ENCODE measurements at regions not wholly inside any gene's neighbourhood (a gene's known extent, or its start where the extent isn't known, plus 50 kb on each side); places are given as distances from the start of the nearest gene placed in this dataset.

- TF ChIP-seq CTCF (IDR thresholded peaks at IDR 0.05; ENCODE audit: low read depth, low read length, missing control alignments) = no peak
- H3K4me3 ChIP-seq (ENCODE audit: low read depth, low read length) = no peak overlapping the region
- no peak for DNase-seq (ENCODE audit: low read depth)
Measured at GRCh38 chr6:98593676-98594075, 240.7 kb upstream of the POU3F2 start.

- DNase-seq (ENCODE audit: low read depth) = no peak
- no peak overlapping the region for H3K4me3 ChIP-seq (ENCODE audit: low read depth, low read length)
- no peak for TF ChIP-seq CTCF (IDR thresholded peaks at IDR 0.05; ENCODE audit: low read depth, low read length, missing control alignments)
Measured at GRCh38 chr6:98601716-98602115, 232.7 kb upstream of the POU3F2 start.

- H3K4me3 ChIP-seq (ENCODE audit: low read depth, low read length) = no peak overlapping the region
- TF ChIP-seq CTCF (IDR thresholded peaks at IDR 0.05; ENCODE audit: low read depth, low read length, missing control alignments) = no peak
- no peak for DNase-seq (ENCODE audit: low read depth)
Measured at GRCh38 chr6:98605705-98606104, 228.7 kb upstream of the POU3F2 start.

GRCh38 chr6:98627129-98627775 lies 207.1 kb upstream of the POU3F2 start:
- no peak for TF ChIP-seq CTCF (IDR thresholded peaks at IDR 0.05; ENCODE audit: low read depth, low read length, missing control alignments)
- no peak overlapping the region for H3K4me3 ChIP-seq (ENCODE audit: low read depth, low read length)
- no peak for DNase-seq (ENCODE audit: low read depth)

GRCh38 chr6:98633886-98634285 lies 200.5 kb upstream of the POU3F2 start:
- DNase-seq (ENCODE audit: low read depth) = no peak
- no peak for TF ChIP-seq CTCF (IDR thresholded peaks at IDR 0.05; ENCODE audit: low read depth, low read length, missing control alignments)
- no peak overlapping the region for H3K4me3 ChIP-seq (ENCODE audit: low read depth, low read length)

GRCh38 chr6:98634569-98634968 lies 199.8 kb upstream of the POU3F2 start:
- no peak overlapping the region for H3K4me3 ChIP-seq (ENCODE audit: low read depth, low read length)
- DNase-seq (ENCODE audit: low read depth) = no peak
- no peak for TF ChIP-seq CTCF (IDR thresholded peaks at IDR 0.05; ENCODE audit: low read depth, low read length, missing control alignments)

GRCh38 chr6:98635191-98635590 lies 199.2 kb upstream of the POU3F2 start:
- no peak for DNase-seq (ENCODE audit: low read depth)
- TF ChIP-seq CTCF (IDR thresholded peaks at IDR 0.05; ENCODE audit: low read depth, low read length, missing control alignments) = no peak
- H3K4me3 ChIP-seq (ENCODE audit: low read depth, low read length) = no peak overlapping the region
